ENCODE measurements at regions not wholly inside any gene's neighbourhood (a gene's known extent, or its start where the extent isn't known, plus 50 kb on each side); places are given as distances from the start of the nearest gene placed in this dataset.

DNA sequence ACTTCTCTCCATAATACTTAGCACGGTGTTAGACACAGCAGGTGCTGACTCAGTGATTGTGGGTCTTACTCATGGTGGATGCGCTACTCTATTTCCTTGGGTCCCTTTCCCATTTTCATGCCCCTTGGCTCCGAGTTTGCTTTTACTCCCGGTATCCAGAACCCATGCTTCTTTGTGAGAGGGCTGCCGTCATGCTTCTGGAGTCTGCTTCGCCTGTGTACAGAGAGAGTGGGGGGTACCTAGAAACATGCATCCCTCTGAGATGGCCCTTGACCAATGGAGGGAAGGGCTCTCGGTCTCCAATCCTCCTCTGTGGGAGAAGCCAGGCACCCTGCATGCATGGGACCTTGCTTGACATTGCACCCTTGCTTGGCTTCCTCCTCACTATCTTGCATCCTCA lies 160.4 kb downstream of the NRN1 start:
- no peaks in the 10 kb centered on the region for H3K27me3 ChIP-seq (ENCODE audit: control insufficient read depth, insufficient read depth, low read length)
- peaks cover 0 to 10% (median 0%) of the 10 kb centered on the region in 3 donors for H3K9me3 ChIP-seq (ENCODE audit: control insufficient read depth in 2 of 3, insufficient read depth in 1 of 3, low read length in 3 of 3)
- intact Hi-C loops (cut with DNase I), result no loop called here
- no peak for DNase-seq
- no peak for FAIRE-seq
- H3K27ac ChIP-seq (ENCODE audit: low read depth in 2 of 2, low read length in 2 of 2), result no peak overlapping the region
- H3K36me3 ChIP-seq (ENCODE audit: control insufficient read depth in 2 of 3, insufficient read depth in 3 of 3, low read length in 3 of 3), result no peaks in the 10 kb centered on the region
- peaks cover 0 to under 1% (median 0%) of the 10 kb centered on the region in 3 donors for H3K4me1 ChIP-seq (ENCODE audit: control insufficient read depth in 2 of 3, insufficient read depth in 2 of 3, low read depth in 1 of 3, low read length in 3 of 3)
- H3K9ac ChIP-seq (ENCODE audit: low read length in 3 of 3), result no peak overlapping the region
- no peak overlapping the region for H3K4me3 ChIP-seq (ENCODE audit: low read length in 3 of 3)
- TF ChIP-seq, protein P1, sequence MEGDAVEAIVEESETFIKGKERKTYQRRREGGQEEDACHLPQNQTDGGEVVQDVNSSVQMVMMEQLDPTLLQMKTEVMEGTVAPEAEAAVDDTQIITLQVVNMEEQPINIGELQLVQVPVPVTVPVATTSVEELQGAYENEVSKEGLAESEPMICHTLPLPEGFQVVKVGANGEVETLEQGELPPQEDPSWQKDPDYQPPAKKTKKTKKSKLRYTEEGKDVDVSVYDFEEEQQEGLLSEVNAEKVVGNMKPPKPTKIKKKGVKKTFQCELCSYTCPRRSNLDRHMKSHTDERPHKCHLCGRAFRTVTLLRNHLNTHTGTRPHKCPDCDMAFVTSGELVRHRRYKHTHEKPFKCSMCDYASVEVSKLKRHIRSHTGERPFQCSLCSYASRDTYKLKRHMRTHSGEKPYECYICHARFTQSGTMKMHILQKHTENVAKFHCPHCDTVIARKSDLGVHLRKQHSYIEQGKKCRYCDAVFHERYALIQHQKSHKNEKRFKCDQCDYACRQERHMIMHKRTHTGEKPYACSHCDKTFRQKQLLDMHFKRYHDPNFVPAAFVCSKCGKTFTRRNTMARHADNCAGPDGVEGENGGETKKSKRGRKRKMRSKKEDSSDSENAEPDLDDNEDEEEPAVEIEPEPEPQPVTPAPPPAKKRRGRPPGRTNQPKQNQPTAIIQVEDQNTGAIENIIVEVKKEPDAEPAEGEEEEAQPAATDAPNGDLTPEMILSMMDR (IDR thresholded peaks at IDR 0.05; ENCODE audit: borderline replicate concordance, extremely low read depth, insufficient read depth), result no peak

DNA sequence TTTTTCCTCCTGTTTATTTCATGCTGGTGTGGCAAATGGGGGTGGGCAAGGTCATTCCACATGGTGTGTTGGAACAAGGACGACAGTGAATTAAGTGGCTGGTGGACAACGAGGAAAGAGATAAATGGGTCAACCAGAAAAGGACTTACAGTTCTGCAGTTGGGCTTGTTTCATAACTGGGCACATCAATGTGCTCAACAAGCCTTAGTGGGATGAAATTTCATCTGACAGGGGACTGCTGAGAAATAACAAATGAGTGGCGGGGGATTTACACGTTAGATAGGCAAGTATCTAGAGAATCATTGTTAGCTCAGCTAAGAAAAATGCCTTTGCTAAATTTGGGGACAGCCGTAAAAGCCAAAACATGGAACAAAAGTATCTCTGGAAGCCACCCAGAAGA lies 163.6 kb downstream of the NRN1 start:
- Histone ChIP-seq H3K4me1 (ENCODE audit: control insufficient read depth in 2 of 3, insufficient read depth in 2 of 3, low read depth in 1 of 3, low read length in 3 of 3) (no peaks in the 10 kb centered on the region), H3K27me3 (ENCODE audit: control insufficient read depth, insufficient read depth, low read length) (no peaks in the 10 kb centered on the region), H3K9me3 (ENCODE audit: control insufficient read depth in 2 of 3, insufficient read depth in 1 of 3, low read length in 3 of 3) (peaks cover 0 to 5% (median 0%) of the 10 kb centered on the region in 3 donors), H3K9ac (ENCODE audit: low read length in 3 of 3) (no peak overlapping the region), H3K4me3 (ENCODE audit: low read length in 3 of 3) (no peak overlapping the region), H3K27ac (ENCODE audit: low read depth in 2 of 2, low read length in 2 of 2) (no peak overlapping the region), H3K36me3 (ENCODE audit: control insufficient read depth in 2 of 3, insufficient read depth in 3 of 3, low read length in 3 of 3) (no peaks in the 10 kb centered on the region)
- intact Hi-C loops (cut with DNase I), result no loop called here
- TF ChIP-seq, protein P1 (IDR thresholded peaks at IDR 0.05; ENCODE audit: borderline replicate concordance, extremely low read depth, insufficient read depth), result no peak
- FAIRE-seq, result no peak
- DNase-seq, result no peak

DNA sequence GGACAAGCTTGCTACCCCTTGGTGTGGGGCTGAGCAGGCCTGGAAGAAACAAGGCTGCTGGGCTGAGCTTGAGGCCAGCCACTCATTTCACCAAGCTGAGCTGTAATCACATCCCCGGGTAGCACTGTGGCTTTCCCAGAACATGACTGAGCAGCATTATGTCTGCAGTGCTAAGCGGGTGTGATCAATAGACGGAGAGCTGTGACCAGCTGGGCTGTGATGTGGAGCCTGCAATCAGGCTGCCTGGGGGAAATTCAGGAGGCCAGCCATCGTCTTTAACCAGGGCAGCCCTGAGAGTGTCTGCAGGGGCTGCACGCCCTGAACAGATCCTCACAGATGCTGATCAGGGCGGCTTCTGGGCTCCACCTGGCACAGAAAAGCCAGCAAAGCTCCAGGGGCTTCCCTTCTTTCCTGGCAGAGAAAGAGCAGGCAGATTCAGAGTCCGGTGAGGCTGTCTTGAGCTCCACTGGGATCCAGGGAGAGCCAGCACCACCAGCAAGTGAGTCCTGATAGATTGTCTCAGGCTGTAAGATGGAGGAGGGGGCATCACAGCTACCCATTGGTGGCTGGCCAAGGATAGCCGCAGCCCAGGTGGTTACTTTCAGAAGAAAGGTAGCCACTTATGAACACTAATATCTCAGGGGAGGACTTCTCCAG lies 165.9 kb downstream of the NRN1 start:
- TF ChIP-seq, protein P1 (IDR thresholded peaks at IDR 0.05; ENCODE audit: borderline replicate concordance, extremely low read depth, insufficient read depth), result no peak
- peaks cover 0 to 5% (median 0%) of the 10 kb centered on the region in 3 donors for H3K9me3 ChIP-seq (ENCODE audit: control insufficient read depth in 2 of 3, insufficient read depth in 1 of 3, low read length in 3 of 3)
- no peaks in the 10 kb centered on the region for H3K36me3 ChIP-seq (ENCODE audit: control insufficient read depth in 2 of 3, insufficient read depth in 3 of 3, low read length in 3 of 3)
- H3K27ac ChIP-seq (ENCODE audit: low read depth in 2 of 2, low read length in 2 of 2), result no peak overlapping the region
- FAIRE-seq, result no peak
- no peaks in the 10 kb centered on the region for H3K27me3 ChIP-seq (ENCODE audit: control insufficient read depth, insufficient read depth, low read length)
- H3K9ac ChIP-seq (ENCODE audit: low read length in 3 of 3), result no peak overlapping the region
- no peak for DNase-seq
- no peaks in the 10 kb centered on the region for H3K4me1 ChIP-seq (ENCODE audit: control insufficient read depth in 2 of 3, insufficient read depth in 2 of 3, low read depth in 1 of 3, low read length in 3 of 3)
- intact Hi-C loops (cut with DNase I), result no loop called here
- H3K4me3 ChIP-seq (ENCODE audit: low read length in 3 of 3), result no peak overlapping the region

Measured in kidney (tissue), 13 donors.